Neuronal stem cell (in vitro differentiated cells): ENCODE measurements at regions not wholly inside any gene's neighbourhood (a gene's known extent, or its start where the extent isn't known, plus 50 kb on each side); places are given as distances from the start of the nearest gene placed in this dataset.

Experiments
- DNase-seq: peaks from one replicate; pipeline ENCODE4 v3.0.0-alpha.2; 2013; ENCODE audit warnings: low spot score
- H2AFZ ChIP-seq: one replicate; pipeline ENCODE4 v1.6.1; 2013; ENCODE audit warnings: mild to moderate bottlenecking, low read length, inconsistent platforms
- H2AK5ac ChIP-seq: 2 replicates; pipeline ENCODE4 v1.6.1; 2013; ENCODE audit warnings: low read depth, mild to moderate bottlenecking, inconsistent platforms, low read length, moderate library complexity, mixed read lengths
- H2BK120ac ChIP-seq: 2 replicates; pipeline ENCODE4 v1.6.1; 2013; ENCODE audit warnings: low read depth, mild to moderate bottlenecking, inconsistent platforms, low read length, moderate library complexity, mixed read lengths
- H2BK12ac ChIP-seq: one replicate; pipeline ENCODE4 v1.6.1; 2013; ENCODE audit warnings: low read length, inconsistent platforms
- H2BK15ac ChIP-seq: 2 replicates; pipeline ENCODE4 v1.6.1; 2013; ENCODE audit warnings: mild to moderate bottlenecking, low read length, inconsistent platforms, mixed read lengths
- H2BK5ac ChIP-seq: one replicate; pipeline ENCODE4 v1.6.1; 2013; ENCODE audit warnings: inconsistent platforms, mild to moderate bottlenecking, low read length, moderate library complexity
- H3K14ac ChIP-seq: one replicate; pipeline ENCODE4 v1.6.1; 2013; ENCODE audit warnings: low read length, inconsistent platforms
- H3K18ac ChIP-seq: 2 replicates; pipeline ENCODE4 v1.6.1; 2013; ENCODE audit warnings: low read length, inconsistent platforms
- H3K23ac ChIP-seq: 2 replicates; pipeline ENCODE4 v1.6.1; 2013; ENCODE audit warnings: low read depth, mild to moderate bottlenecking, mixed read lengths, low read length, inconsistent platforms; ENCODE audit not compliant: poor library complexity
- H3K27ac ChIP-seq: replicated peaks from 3 replicates; pipeline ENCODE4 v1.5.1; 2013; ENCODE audit warnings: low read length, inconsistent platforms
- H3K27me3 ChIP-seq, 3 experiments: 2 replicates each; pipeline ENCODE4 v1.6.1; 2013; ENCODE audit warnings: low read length in 3 of 3, mild to moderate bottlenecking in 2 of 3, inconsistent platforms in 1 of 3, low read depth in 1 of 3, mixed read lengths in 1 of 3, moderate library complexity in 1 of 3; ENCODE audit not compliant: control insufficient read depth in 3 of 3, insufficient read depth in 3 of 3
- H3K36me3 ChIP-seq, 2 donors: replicated peaks in 1 of 2; 2 replicates each; pipeline ENCODE4 v1.6.1; 2013; ENCODE audit warnings: low read length in 2 of 2; ENCODE audit not compliant: control insufficient read depth in 2 of 2, insufficient read depth in 2 of 2
- H3K4ac ChIP-seq: 2 replicates; pipeline ENCODE4 v1.6.1; 2013; ENCODE audit warnings: inconsistent platforms, mild to moderate bottlenecking, low read length, moderate library complexity
- H3K4me1 ChIP-seq, 2 donors: 1 replicate in 1 of 2; 2 replicates in 1 of 2; pipeline ENCODE4 v1.6.1; 2013; ENCODE audit warnings: low read length in 2 of 2, low read depth in 1 of 2; ENCODE audit not compliant: control insufficient read depth in 2 of 2, insufficient read depth in 1 of 2
- H3K4me2 ChIP-seq: one replicate; pipeline ENCODE4 v1.6.1; 2013; ENCODE audit warnings: mild to moderate bottlenecking, low read length, inconsistent platforms; ENCODE audit not compliant: insufficient read depth, poor library complexity, severe bottlenecking
- H3K4me3 ChIP-seq, 2 donors: 2 replicates each; pipeline ENCODE4 v1.5.1; 2013; ENCODE audit warnings: low read length in 2 of 2, mild to moderate bottlenecking in 2 of 2, inconsistent platforms in 1 of 2, moderate library complexity in 1 of 2
- H3K79me1 ChIP-seq: one replicate; pipeline ENCODE4 v1.6.1; 2013; ENCODE audit warnings: low read depth, mild to moderate bottlenecking, inconsistent platforms, low read length, moderate library complexity
- H3K9ac ChIP-seq: one replicate; pipeline ENCODE4 v1.6.1; 2013; ENCODE audit warnings: mild to moderate bottlenecking, low read depth, low read length, inconsistent platforms; ENCODE audit not compliant: poor library complexity
- H3K9me3 ChIP-seq, 2 donors: replicated peaks in 1 of 2; 2 replicates each; pipeline versions ENCODE3 to v1.6.1; 2013; ENCODE audit warnings: low read length in 2 of 2, mild to moderate bottlenecking in 2 of 2, inconsistent platforms in 1 of 2, low read depth in 1 of 2, mixed read lengths in 1 of 2, moderate library complexity in 1 of 2; ENCODE audit not compliant: control insufficient read depth in 2 of 2, insufficient read depth in 1 of 2
- H4K8ac ChIP-seq: one replicate; pipeline ENCODE4 v1.6.1; 2013; ENCODE audit warnings: low read depth, mild to moderate bottlenecking, inconsistent platforms, low read length, moderate library complexity
- H4K91ac ChIP-seq: one replicate; pipeline ENCODE4 v1.6.1; 2013; ENCODE audit warnings: low read length, low read depth, mild to moderate bottlenecking, inconsistent platforms; ENCODE audit not compliant: poor library complexity
- WGBS, 2 donors: extraction: QIAGEN DNeasy Blood & Tissue Kit; methylation state at CpG; one replicate each; pipeline ENCODE4 v1.1.7; 2013; ENCODE audit warnings: missing lambda C conversion rate in 2 of 2, mixed read lengths in 1 of 2; ENCODE audit not compliant: insufficient read length in 2 of 2, insufficient replicate concordance in 1 of 2; ENCODE audit errors: extremely low coverage in 2 of 2; 5-methylcytosine and 5-hydroxymethylcytosine counted together

DNA sequence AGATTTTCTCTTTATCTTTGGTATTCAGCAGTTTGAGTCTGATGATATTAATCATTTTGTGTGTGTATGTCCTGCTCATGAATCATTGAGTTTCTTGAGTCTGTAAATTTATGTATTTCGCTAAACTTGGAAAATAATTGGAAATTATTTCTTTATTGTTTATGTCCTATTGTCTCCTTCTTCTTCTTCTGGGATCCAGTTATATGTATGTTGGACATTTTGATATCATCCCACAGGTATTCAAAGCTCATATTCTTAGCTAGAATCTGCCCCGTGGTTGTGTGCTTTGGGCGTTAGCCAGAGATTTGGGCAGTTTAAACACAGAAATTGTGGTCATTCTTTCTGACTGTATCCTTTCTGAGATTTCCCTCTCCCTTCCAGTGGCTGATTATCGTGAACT lies 243.0 kb upstream of the SPRED2 start:
- H3K14ac ChIP-seq = no peak overlapping the region
- H3K27me3 ChIP-seq = no peaks in the 10 kb centered on the region
- DNase-seq = no peak
- no peak overlapping the region for H4K8ac ChIP-seq
- no peaks in the 10 kb centered on the region for H3K36me3 ChIP-seq
- H2BK12ac ChIP-seq = no peak overlapping the region
- H3K4me2 ChIP-seq = no peak overlapping the region
- H3K4ac ChIP-seq = no peak overlapping the region
- H4K91ac ChIP-seq = no peak overlapping the region
- H3K23ac ChIP-seq = no peak overlapping the region
- no peak overlapping the region for H3K27ac ChIP-seq
- H3K9me3 ChIP-seq = peaks cover 0 to 6% of the 10 kb centered on the region in 2 donors
- no peak overlapping the region for H3K9ac ChIP-seq
- no peak overlapping the region for H2BK120ac ChIP-seq
- no peak overlapping the region for H2AFZ ChIP-seq
- peaks cover 0 to 4% of the 10 kb centered on the region in 2 donors for H3K4me1 ChIP-seq
- H2AK5ac ChIP-seq = no peak overlapping the region
- H3K79me1 ChIP-seq = no peaks in the 10 kb centered on the region
- H2BK5ac ChIP-seq = no peak overlapping the region
- no CpG with 5 or more reads among the region's 4 CpGs for WGBS, 2 donors
- no peak overlapping the region for H3K18ac ChIP-seq
- H3K4me3 ChIP-seq = no peak overlapping the region
- H2BK15ac ChIP-seq = no peak overlapping the region

DNA sequence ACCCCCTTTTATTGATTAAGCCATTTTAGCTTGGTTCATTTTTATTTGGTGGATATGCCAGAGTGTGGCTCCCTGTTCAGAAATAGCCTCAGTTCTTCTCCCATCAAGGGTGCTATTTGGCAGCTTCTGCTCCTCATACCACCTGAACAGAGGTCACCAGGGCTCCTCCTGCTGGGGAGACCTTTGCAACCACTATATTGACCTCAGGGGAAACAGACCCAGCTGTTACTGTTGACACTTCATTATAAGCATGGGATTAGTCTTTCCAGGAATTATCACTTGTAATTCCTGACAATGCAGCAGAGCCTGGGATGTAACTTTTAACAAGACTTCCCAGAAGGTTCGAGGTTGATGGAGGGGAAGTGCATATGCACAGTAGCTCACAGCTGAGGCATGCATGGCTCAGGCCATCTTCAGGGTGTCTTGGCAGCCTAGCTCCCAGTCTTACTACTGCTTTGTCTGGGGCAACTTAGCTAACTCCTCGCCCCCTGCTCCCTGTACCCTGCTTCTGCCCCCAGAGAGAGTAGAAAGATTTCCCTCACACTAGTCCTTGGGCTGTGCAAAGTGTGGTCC lies 239.4 kb upstream of the SPRED2 start:
- no peak for DNase-seq
- Histone ChIP-seq H2BK12ac (no peak overlapping the region), H2AK5ac (no peak overlapping the region), H3K79me1 (no peaks in the 10 kb centered on the region), H3K14ac (no peak overlapping the region), H4K91ac (no peak overlapping the region), H4K8ac (no peak overlapping the region), H3K9ac (no peak overlapping the region), H3K27me3 (no peaks in the 10 kb centered on the region), H2BK5ac (no peak overlapping the region), H3K4me1 (peaks cover 0 to 3% of the 10 kb centered on the region in 2 donors), H2BK15ac (no peak overlapping the region), H3K23ac (no peak overlapping the region), H3K18ac (peak overlapping the region; percentile 35), H3K4me2 (no peak overlapping the region), H3K9me3 (peaks cover 0 to 10% of the 10 kb centered on the region in 2 donors), H3K4ac (no peak overlapping the region), H3K36me3 (no peaks in the 10 kb centered on the region), H3K27ac (no peak overlapping the region), H2BK120ac (no peak overlapping the region), H2AFZ (no peak overlapping the region), H3K4me3 (no peak overlapping the region)
- WGBS, 2 donors = no CpG with 5 or more reads among the region's 2 CpGs

DNA sequence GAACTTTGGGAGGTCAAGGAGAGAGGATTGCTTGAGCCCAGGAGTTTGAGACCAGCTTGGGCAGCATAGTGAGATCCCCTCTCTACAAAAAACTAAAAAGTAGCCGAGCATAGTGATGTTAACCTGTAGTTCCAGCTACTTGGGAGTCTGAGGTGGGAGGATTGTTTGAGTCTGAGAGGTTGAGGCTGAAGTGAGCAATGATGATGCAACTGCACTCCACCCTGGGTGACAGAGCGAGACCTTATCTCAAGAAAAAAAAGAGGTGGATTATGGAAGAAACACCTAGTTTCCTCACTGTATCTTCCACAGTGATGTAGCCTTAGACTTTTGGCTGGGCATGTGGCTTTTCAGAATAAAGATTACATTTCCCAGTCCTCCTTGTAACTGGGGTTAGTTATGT lies 237.2 kb upstream of the SPRED2 start:
- Histone ChIP-seq H2BK12ac (no peak overlapping the region), H3K9ac (no peak overlapping the region), H4K91ac (no peak overlapping the region), H3K9me3 (peaks cover 0 to 8% of the 10 kb centered on the region in 2 donors), H3K4ac (no peak overlapping the region), H3K23ac (no peak overlapping the region), H2BK120ac (no peak overlapping the region), H3K4me1 (peaks cover 0 to 3% of the 10 kb centered on the region in 2 donors), H3K14ac (no peak overlapping the region), H3K79me1 (no peaks in the 10 kb centered on the region), H3K36me3 (no peaks in the 10 kb centered on the region), H3K27ac (no peak overlapping the region), H3K27me3 (no peaks in the 10 kb centered on the region), H3K4me2 (no peak overlapping the region), H2BK5ac (no peak overlapping the region), H3K4me3 (no peak overlapping the region), H4K8ac (no peak overlapping the region), H2AFZ (no peak overlapping the region), H3K18ac (no peak overlapping the region), H2AK5ac (no peak overlapping the region), H2BK15ac (no peak overlapping the region)
- WGBS, 2 donors = no CpG with 5 or more reads among the region's 2 CpGs
- DNase-seq = no peak

DNA sequence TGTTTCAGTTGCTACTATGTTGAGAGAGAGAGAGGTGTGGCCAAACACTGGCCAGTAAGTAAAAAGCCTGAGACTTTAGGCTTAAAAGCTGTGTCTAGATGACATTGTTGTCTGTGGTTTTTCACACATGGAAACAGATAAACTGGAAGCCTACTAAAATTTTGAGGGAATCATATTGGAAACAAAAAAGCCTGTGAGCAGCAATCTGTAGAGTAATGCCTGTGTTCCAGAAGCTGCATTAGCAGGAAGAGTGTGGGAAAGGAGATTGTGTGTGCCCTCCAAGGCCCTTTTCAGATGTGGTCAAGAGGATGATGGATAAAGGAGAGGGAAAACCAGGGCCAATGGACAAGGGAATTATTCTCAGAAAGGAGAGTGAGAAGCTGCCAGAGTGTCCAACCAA lies 236.3 kb upstream of the SPRED2 start:
- Histone ChIP-seq H2BK12ac (no peak overlapping the region), H3K14ac (no peak overlapping the region), H3K4me1 (no peaks in the 10 kb centered on the region), H2BK15ac (no peak overlapping the region), H2AK5ac (no peak overlapping the region), H3K9me3 (peaks cover 0 to 8% of the 10 kb centered on the region in 2 donors), H3K4ac (no peak overlapping the region), H3K27me3 (no peaks in the 10 kb centered on the region), H3K36me3 (no peaks in the 10 kb centered on the region), H2AFZ (no peak overlapping the region), H3K4me2 (no peak overlapping the region), H2BK5ac (no peak overlapping the region), H3K18ac (no peak overlapping the region), H2BK120ac (no peak overlapping the region), H3K4me3 (no peak overlapping the region), H3K23ac (no peak overlapping the region), H3K9ac (no peak overlapping the region), H4K8ac (no peak overlapping the region), H4K91ac (no peak overlapping the region), H3K27ac (no peak overlapping the region), H3K79me1 (no peaks in the 10 kb centered on the region)
- no peak for DNase-seq
